K562 (cell line): ENCODE measurements at regions not wholly inside any gene's neighbourhood (a gene's known extent, or its start where the extent isn't known, plus 50 kb on each side); places are given as distances from the start of the nearest gene placed in this dataset.

Experiments
- ATAC-seq: fragments of 200-7000 bp; cut with Tn5 transposase; 3 replicates; pipeline ENCODE4 v1.9.1; 2020; ENCODE audit warnings: moderate library complexity
- BruUV-seq: library from RNA; stranded (reverse); fragments of 400-500 nt; replicated peaks from 2 replicates; lab custom pipeline; 2021; lab: Mats Ljungman, UMichigan
- CTCF ChIA-PET: fragments of 300-600 bp; formaldehyde crosslinking; extraction: SDS; loops from one replicate; lab custom pipeline; 2021; ENCODE audit warnings: low intra/inter-chr PET ratio; lab: Yijun Ruan, JAX
- POLR2A ChIA-PET: fragments of 300-600, 350-650 bp; sonication (Branson Sonifier 250); formaldehyde crosslinking; extraction: SDS; loops from one replicate; lab custom pipeline; 2021; ENCODE audit warnings: antibody characterized with exemption, inconsistent platforms; lab: Yijun Ruan, JAX
- DNase-seq, 4 experiments: peaks; one replicate each; pipeline versions ENCODE4 v3.0.0 to v3.0.0-alpha.2; 2011 to 2018; ENCODE audit warnings: low spot score in 3 of 4, mixed read lengths in 3 of 4; ENCODE audit errors: extremely low read depth in 1 of 4
- FAIRE-seq: peaks from 2 replicates; lab custom pipeline; 2011; peaks lifted over from hg19 to GRCh38; lab: Jason Lieb, UNC
- H2AFZ ChIP-seq: 2 replicates; pipeline ENCODE4 v1.6.0; 2011; ENCODE audit warnings: low read depth, low read length, control low read depth, inconsistent platforms
- H3K27ac ChIP-seq: fragments of 200-600 bp; 3 replicates; pipeline ENCODE4 v1.8.0; 2011; ENCODE audit warnings: low read depth, mild to moderate bottlenecking, control low read depth, inconsistent platforms, low read length, moderate library complexity, mixed read lengths; ENCODE audit errors: extremely low read depth
- H3K27me3 ChIP-seq, 2 experiments: fragments of 300-600 bp in 1 of 2; 2 replicates in 1 of 2; 3 replicates in 1 of 2; pipeline versions ENCODE4 v1.6.0 to v1.8.0; 2011; ENCODE audit warnings: inconsistent platforms in 2 of 2, low read length in 2 of 2, mild to moderate bottlenecking in 1 of 2, mixed read lengths in 1 of 2, moderate library complexity in 1 of 2; ENCODE audit not compliant: control insufficient read depth in 2 of 2, insufficient read depth in 2 of 2
- H3K36me3 ChIP-seq: fragments of 300-600 bp; 3 replicates; pipeline ENCODE4 v1.8.0; 2011; ENCODE audit warnings: mild to moderate bottlenecking, low read length, inconsistent platforms; ENCODE audit not compliant: control insufficient read depth, insufficient read depth
- H3K4me1 ChIP-seq, 2 experiments: fragments of 200-600 bp in 1 of 2; replicated peaks in 1 of 2; 2 replicates in 1 of 2; 3 replicates in 1 of 2; pipeline versions ENCODE4 v1.5.1 to v1.8.0; 2011; ENCODE audit warnings: inconsistent platforms in 2 of 2, low read length in 2 of 2, mild to moderate bottlenecking in 1 of 2, mixed read lengths in 1 of 2, moderate library complexity in 1 of 2; ENCODE audit not compliant: control insufficient read depth in 2 of 2, insufficient read depth in 2 of 2
- H3K4me2 ChIP-seq: 2 replicates; pipeline ENCODE4 v1.6.1; 2011; ENCODE audit warnings: low read length, control low read depth, inconsistent platforms, mixed read lengths; ENCODE audit not compliant: insufficient read depth
- H3K4me3 ChIP-seq: fragments of 200-600 bp; sonication (generic), shearing (Covaris generic); 2 replicates; pipeline ENCODE4 v1.5.1; 2016; ENCODE audit warnings: control low read depth, inconsistent platforms
- H3K79me2 ChIP-seq: fragments of 200-600 bp; 3 replicates; pipeline ENCODE4 v1.8.0; 2011; ENCODE audit warnings: low read length, inconsistent platforms; ENCODE audit not compliant: control insufficient read depth, insufficient read depth
- H3K9ac ChIP-seq, 2 experiments: 2 replicates each; pipeline versions ENCODE4 v1.6.0 to v1.6.1; 2011; ENCODE audit warnings: low read depth in 2 of 2, low read length in 2 of 2, control low read depth in 1 of 2, inconsistent platforms in 1 of 2, mild to moderate bottlenecking in 1 of 2, mixed read lengths in 1 of 2; ENCODE audit not compliant: insufficient read depth in 1 of 2
- H3K9me1 ChIP-seq: one replicate; pipeline ENCODE4 v1.6.0; 2011; ENCODE audit warnings: inconsistent platforms, mild to moderate bottlenecking, low read length, moderate library complexity; ENCODE audit not compliant: control insufficient read depth, insufficient read depth
- H3K9me3 ChIP-seq: replicated peaks from 2 replicates; pipeline ENCODE4 v1.5.1; 2011; ENCODE audit warnings: low read depth, low read length, inconsistent platforms; ENCODE audit not compliant: control insufficient read depth, insufficient read depth
- H4K20me1 ChIP-seq: replicated peaks from 2 replicates; pipeline ENCODE4 v1.6.1; 2011; ENCODE audit warnings: low read length, inconsistent platforms, mixed read lengths; ENCODE audit not compliant: control insufficient read depth, insufficient read depth
- C11orf30 ChIP-seq: fragments of 450-650 bp; IDR thresholded peaks from 2 replicates; pipeline ENCODE4 v1.6.1; 2016; ENCODE audit warnings: low read depth, mild to moderate bottlenecking
- CBX8 ChIP-seq: fragments of 200-600 bp; sonication (generic); IDR thresholded peaks from 2 replicates; pipeline ENCODE4 v1.6.1; 2012; ENCODE audit warnings: borderline replicate concordance, mixed run types, low read depth, mild to moderate bottlenecking, moderate library complexity, mixed read lengths, low read length, control low read depth, inconsistent platforms; ENCODE audit not compliant: poor library complexity, severe bottlenecking; ENCODE audit errors: extremely low read depth
- CHD1 ChIP-seq: fragments of 200-600 bp; sonication (generic); IDR thresholded peaks from one replicate; pipeline ENCODE4 v1.6.1; 2012; ENCODE audit warnings: mild to moderate bottlenecking, moderate library complexity, low read length, inconsistent platforms
- CTBP1 ChIP-seq: fragments of 450-650 bp; IDR thresholded peaks from 2 replicates; pipeline ENCODE4 v1.6.1; 2016; ENCODE audit warnings: borderline replicate concordance
- HNRNPUL1 ChIP-seq: fragments of 200-400 bp; formaldehyde crosslinking; IDR thresholded peaks from 2 replicates; pipeline ENCODE4 v1.6.1; 2017; ENCODE audit warnings: low read length
- IRF2 ChIP-seq: sonication (generic); formaldehyde crosslinking; IDR thresholded peaks from 2 replicates; pipeline ENCODE4 v1.8.1; 2022; ENCODE audit warnings: mild to moderate bottlenecking, missing genetic modification reagents
- NR4A1 ChIP-seq, 2 experiments: fragments of 250-450 bp in 1 of 2; fragments of 450-650 bp in 1 of 2; sonication (Bioruptor Pico) in 1 of 2; IDR thresholded peaks; 2 replicates each; pipeline versions ENCODE4 v1.4.0 to v1.6.1; 2016 to 2020; ENCODE audit warnings: mild to moderate bottlenecking in 2 of 2, missing compliant biosample characterization in 1 of 2, missing genetic modification characterization in 1 of 2, moderate library complexity in 1 of 2
- RBBP5 ChIP-seq: fragments of 200-600 bp; sonication (generic); IDR thresholded peaks from 2 replicates; pipeline ENCODE4 v1.6.1; 2012; ENCODE audit warnings: borderline replicate concordance, mild to moderate bottlenecking, low read length, control low read depth, inconsistent platforms; ENCODE audit not compliant: insufficient read depth, poor library complexity, severe bottlenecking
- TAF15 ChIP-seq: fragments of 200-400 bp; formaldehyde crosslinking; IDR thresholded peaks from 2 replicates; pipeline ENCODE4 v1.6.1; 2017; ENCODE audit warnings: mild to moderate bottlenecking, low read depth, low read length, moderate library complexity
- TBL1XR1 ChIP-seq, 2 experiments: IDR thresholded peaks; 2 replicates each; pipeline ENCODE4 v1.6.1; 2012; ENCODE audit warnings: improper control_type of control experiment in 2 of 2, low read length in 2 of 2, mild to moderate bottlenecking in 1 of 2
- TEAD2 ChIP-seq: fragments of 450-650 bp; IDR thresholded peaks from 2 replicates; pipeline ENCODE4 v1.6.1; 2016; ENCODE audit warnings: missing genetic modification characterization, control low read depth, missing compliant biosample characterization
- THAP12 ChIP-seq: fragments of 250-450 bp; sonication (Bioruptor Pico); IDR thresholded peaks from 2 replicates; pipeline ENCODE4 v1.9.0; 2021; ENCODE audit warnings: mild to moderate bottlenecking, inconsistent platforms
- ZBTB11 ChIP-seq, 3 experiments: fragments of 200-800 bp in 1 of 3; fragments of 250-450 bp in 1 of 3; fragments of 450-650 bp in 1 of 3; sonication (Bioruptor Pico) in 1 of 3; sonication (Bioruptor generic) in 1 of 3; formaldehyde crosslinking in 1 of 3; IDR thresholded peaks; 2 replicates each; pipeline versions ENCODE4 v1.6.1 to v1.8.0; 2016 to 2022; ENCODE audit warnings: mild to moderate bottlenecking in 2 of 3, missing genetic modification characterization in 2 of 3, missing compliant biosample characterization in 1 of 3, moderate library complexity in 1 of 3
- ZNF165 ChIP-seq: fragments of 250-450 bp; sonication (Bioruptor Pico); IDR thresholded peaks from 2 replicates; pipeline ENCODE4 v1.4.0; 2020; ENCODE audit warnings: borderline replicate concordance
- ZNF583 ChIP-seq: fragments of 250-450 bp; sonication (Bioruptor Pico); IDR thresholded peaks from 2 replicates; pipeline ENCODE4 v1.4.0; 2020
- ZNF717 ChIP-seq: fragments of 250-450 bp; sonication (Bioruptor Pico); IDR thresholded peaks from 2 replicates; pipeline ENCODE4 v1.5.0; 2021
- WGBS: fragments of 100-300 bp; shearing (Covaris generic); methylation state at CpG from one replicate; pipeline ENCODE4 v1.1.6; 2016; ENCODE audit warnings: low coverage, mixed read lengths; ENCODE audit not compliant: insufficient coverage; ENCODE audit errors: missing lambda C conversion rate; 5-methylcytosine and 5-hydroxymethylcytosine counted together
- in situ Hi-C: fragments of 300-500 bp; cut with MboI; formaldehyde crosslinking; loops from 4 replicates; pipeline ENCODE4 v1.15.0; 2018; ENCODE audit warnings: inconsistent platforms, mixed read lengths
- intact Hi-C: fragments of 100-400 bp; cut with micrococcal nuclease; formaldehyde crosslinking; loops from 2 replicates; pipeline ENCODE4 v1.14.2; 2022

GRCh38 chr6:100996409-100996808, 115.3 kb upstream of the ASCC3 start (continued):
- no peak for TF ChIP-seq NR4A1 (CRISPR knock-in tag; IDR thresholded peaks at IDR 0.05)
- no peak for TF ChIP-seq NR4A1 (tag; IDR thresholded peaks at IDR 0.05)
- no peak for TF ChIP-seq ZNF717 (CRISPR knock-in tag)
- TF ChIP-seq, all 486 proteins: peak for 0

GRCh38 chr6:100998111-100998510, 117.0 kb upstream of the ASCC3 start:
- ATAC-seq (no peak), DNase-seq (no peak), FAIRE-seq (no peak)
- 0% methylated on average over 3 of the region's 3 CpGs for WGBS
- ChIA-PET CTCF (no interaction called here), POLR2A (no interaction called here)
- Histone ChIP-seq H3K79me2 (no peaks in the 10 kb centered on the region), H3K4me1 (no peaks in the 10 kb centered on the region), H3K9me1 (no peaks in the 10 kb centered on the region), H4K20me1 (no peaks in the 10 kb centered on the region), H3K27me3 (no peaks in the 10 kb centered on the region), H3K36me3 (no peaks in the 10 kb centered on the region), H3K4me3 (no peak overlapping the region), H3K27ac (no peak overlapping the region), H3K9ac (no peak overlapping the region), H3K4me2 (no peak overlapping the region), H3K9me3 (no peaks in the 10 kb centered on the region), H2AFZ (no peak overlapping the region)
- in situ Hi-C loops (no loop called here), intact Hi-C loops (no loop called here)
- no TSS peak for BruUV-seq
- TF ChIP-seq ZNF165 (CRISPR knock-in tag) (no peak), TEAD2 (tag) (no peak), C11orf30 (no peak), ZBTB11 (CRISPR knock-in tag; IDR thresholded peaks at IDR 0.05) (no peak), IRF2 (no peak), TBL1XR1 (IDR thresholded peaks at IDR 0.05; ENCODE audit: low read length in 2 of 2) (no peak), TAF15 (no peak), ZNF583 (CRISPR knock-in tag) (no peak), CTBP1 (no peak), HNRNPUL1 (no peak), CHD1 (no peak), CBX8 (no peak), RBBP5 (no peak), THAP12 (CRISPR knock-in tag) (no peak)
